Tibial nerve (tissue), 4 donors: ENCODE measurements at regions not wholly inside any gene's neighbourhood (a gene's known extent, or its start where the extent isn't known, plus 50 kb on each side); places are given as distances from the start of the nearest gene placed in this dataset.

Experiments used
- DNase-seq, 2 donors: peaks; one replicate each; pipeline ENCODE4 v3.0.0-alpha.2; 2019; ENCODE audit warnings: low spot score in 2 of 2
- H3K27ac ChIP-seq, 4 donors: fragments of 200-600 bp; sonication (generic) in 3 of 4; one replicate each; pipeline ENCODE4 v1.5.1; 2017 to 2019; ENCODE audit warnings: mild to moderate bottlenecking in 1 of 4
- H3K27me3 ChIP-seq, 2 donors: fragments of 200-600 bp; sonication (generic) in 1 of 2; one replicate each; pipeline versions ENCODE4 v1.5.1 to v1.6.0; 2017 to 2019
- H3K36me3 ChIP-seq, 3 donors: fragments of 200-600 bp; sonication (generic); one replicate each; pipeline ENCODE4 v1.5.1; 2018 to 2019
- H3K4me1 ChIP-seq, 4 donors: fragments of 200-600 bp; sonication (generic) in 3 of 4; one replicate each; pipeline ENCODE4 v1.5.1; 2017 to 2019
- H3K4me3 ChIP-seq, 4 donors: fragments of 200-600 bp; sonication (generic) in 3 of 4; one replicate each; pipeline ENCODE4 v1.5.1; 2017 to 2019; ENCODE audit warnings: mild to moderate bottlenecking in 1 of 4, moderate library complexity in 1 of 4
- H3K9me3 ChIP-seq, 4 donors: fragments of 200-600 bp; sonication (generic) in 3 of 4; one replicate each; pipeline ENCODE4 v1.5.1; 2017 to 2019
- EP300 ChIP-seq, 2 donors: sonication (generic); formaldehyde crosslinking; IDR thresholded peaks; one replicate each; pipeline ENCODE4 v1.6.1; 2017; ENCODE audit warnings: antibody characterized with exemption in 2 of 2, mild to moderate bottlenecking in 1 of 2
- POLR2A ChIP-seq, 2 donors: fragments of 450-650 bp; IDR thresholded peaks; one replicate each; pipeline ENCODE4 v1.6.1; 2017; ENCODE audit warnings: antibody characterized with exemption in 2 of 2, mild to moderate bottlenecking in 2 of 2, moderate library complexity in 2 of 2
- WGBS, 2 donors: methylation state at CpG; one replicate each; pipeline ENCODE4 v1.1.5; 2018; 5-methylcytosine and 5-hydroxymethylcytosine counted together
- TF ChIP-seq, protein P1 (sequence below), 5 experiments: fragments of 200-600 bp in 3 of 5; fragments of 450-650 bp in 2 of 5; sonication (generic) in 3 of 5; IDR thresholded peaks; one replicate each; pipeline ENCODE4 v1.5.1; 2016 to 2019; ENCODE audit warnings: antibody characterized with exemption in 5 of 5, mild to moderate bottlenecking in 3 of 5, moderate library complexity in 2 of 5

DNA sequence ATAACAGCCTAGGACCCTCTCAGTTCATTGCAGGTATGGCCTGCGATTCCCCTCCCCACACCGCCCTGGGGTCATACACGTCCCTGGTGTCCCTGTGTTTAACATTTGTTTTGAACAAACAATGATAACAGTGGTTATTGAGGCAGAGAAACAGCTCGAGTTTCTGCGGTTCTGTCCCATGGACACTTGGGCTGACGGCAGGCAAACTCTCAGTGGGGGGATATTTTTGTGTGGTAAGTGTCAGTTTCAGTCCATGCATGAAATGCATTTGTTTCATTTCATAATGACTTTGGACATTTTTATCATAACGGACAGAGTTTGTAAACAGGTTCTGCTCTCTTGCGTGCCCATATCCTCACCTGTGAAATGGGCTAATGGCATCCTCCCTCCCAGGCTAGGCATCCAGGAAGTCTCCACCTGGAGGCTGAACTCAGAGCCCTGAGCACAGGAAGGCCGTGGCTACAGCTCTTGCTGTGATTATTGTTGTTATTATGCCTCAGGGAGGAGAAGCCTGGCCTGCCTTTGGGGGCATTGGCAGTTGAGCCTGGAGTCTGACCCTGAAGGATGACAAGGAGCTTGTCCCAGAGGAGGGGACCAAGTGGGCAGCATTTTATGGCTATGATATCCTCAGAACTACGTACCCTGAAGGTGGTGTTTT is 190.9 kb downstream of the GADD45G start:
- WGBS, 2 donors = 70 to 73% methylated on average over 10 of the region's 10 CpGs
- no peaks in the 10 kb centered on the region for H3K4me1 ChIP-seq
- DNase-seq = no peak

DNA sequence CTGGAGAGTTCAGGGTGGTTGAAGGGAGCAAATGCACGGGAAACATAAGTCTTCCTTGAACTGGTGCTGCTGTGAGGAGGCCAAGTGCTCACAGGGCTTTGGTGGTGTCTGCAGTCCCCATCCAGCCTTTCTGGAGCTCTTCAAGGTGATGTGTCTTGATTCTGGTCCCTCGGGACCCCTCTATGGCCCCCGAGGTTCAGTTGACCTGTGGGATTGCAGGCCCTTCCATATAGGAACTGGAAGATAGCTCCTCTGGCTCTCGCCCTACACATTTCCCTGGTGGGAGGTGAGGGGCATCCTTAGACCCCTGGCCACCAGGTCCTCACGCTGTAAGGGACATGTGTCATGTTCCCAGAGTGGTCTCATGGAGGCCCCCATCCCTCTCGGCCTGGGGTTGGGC is 191.8 kb downstream of the GADD45G start:
- Histone ChIP-seq H3K27me3 (no peaks in the 10 kb centered on the region), H3K9me3 (no peaks in the 10 kb centered on the region), H3K4me3 (no peak overlapping the region), H3K36me3 (no peaks in the 10 kb centered on the region), H3K27ac (no peak overlapping the region), H3K4me1 (peaks cover 0 to 7% (median 0%) of the 10 kb centered on the region in 4 donors)
- no peak for DNase-seq
- WGBS, 2 donors = 76 to 78% methylated on average over 5 to 6 of the region's 6 CpGs
- TF ChIP-seq, protein P1, sequence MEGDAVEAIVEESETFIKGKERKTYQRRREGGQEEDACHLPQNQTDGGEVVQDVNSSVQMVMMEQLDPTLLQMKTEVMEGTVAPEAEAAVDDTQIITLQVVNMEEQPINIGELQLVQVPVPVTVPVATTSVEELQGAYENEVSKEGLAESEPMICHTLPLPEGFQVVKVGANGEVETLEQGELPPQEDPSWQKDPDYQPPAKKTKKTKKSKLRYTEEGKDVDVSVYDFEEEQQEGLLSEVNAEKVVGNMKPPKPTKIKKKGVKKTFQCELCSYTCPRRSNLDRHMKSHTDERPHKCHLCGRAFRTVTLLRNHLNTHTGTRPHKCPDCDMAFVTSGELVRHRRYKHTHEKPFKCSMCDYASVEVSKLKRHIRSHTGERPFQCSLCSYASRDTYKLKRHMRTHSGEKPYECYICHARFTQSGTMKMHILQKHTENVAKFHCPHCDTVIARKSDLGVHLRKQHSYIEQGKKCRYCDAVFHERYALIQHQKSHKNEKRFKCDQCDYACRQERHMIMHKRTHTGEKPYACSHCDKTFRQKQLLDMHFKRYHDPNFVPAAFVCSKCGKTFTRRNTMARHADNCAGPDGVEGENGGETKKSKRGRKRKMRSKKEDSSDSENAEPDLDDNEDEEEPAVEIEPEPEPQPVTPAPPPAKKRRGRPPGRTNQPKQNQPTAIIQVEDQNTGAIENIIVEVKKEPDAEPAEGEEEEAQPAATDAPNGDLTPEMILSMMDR (IDR thresholded peaks at IDR 0.05) = no peak
- TF ChIP-seq POLR2A (IDR thresholded peaks at IDR 0.05) (no peak), EP300 (IDR thresholded peaks at IDR 0.05) (no peak)

More for the DNA sequence above, 190.9 kb downstream of the GADD45G start:
- H3K4me3 ChIP-seq = no peak overlapping the region
- no peak for TF ChIP-seq EP300 (IDR thresholded peaks at IDR 0.05)
- TF ChIP-seq POLR2A (IDR thresholded peaks at IDR 0.05) = no peak
- TF ChIP-seq, protein P1 (IDR thresholded peaks at IDR 0.05) = no peak
- H3K27ac ChIP-seq = no peak overlapping the region
- no peaks in the 10 kb centered on the region for H3K27me3 ChIP-seq
- no peaks in the 10 kb centered on the region for H3K36me3 ChIP-seq
- no peaks in the 10 kb centered on the region for H3K9me3 ChIP-seq

DNA sequence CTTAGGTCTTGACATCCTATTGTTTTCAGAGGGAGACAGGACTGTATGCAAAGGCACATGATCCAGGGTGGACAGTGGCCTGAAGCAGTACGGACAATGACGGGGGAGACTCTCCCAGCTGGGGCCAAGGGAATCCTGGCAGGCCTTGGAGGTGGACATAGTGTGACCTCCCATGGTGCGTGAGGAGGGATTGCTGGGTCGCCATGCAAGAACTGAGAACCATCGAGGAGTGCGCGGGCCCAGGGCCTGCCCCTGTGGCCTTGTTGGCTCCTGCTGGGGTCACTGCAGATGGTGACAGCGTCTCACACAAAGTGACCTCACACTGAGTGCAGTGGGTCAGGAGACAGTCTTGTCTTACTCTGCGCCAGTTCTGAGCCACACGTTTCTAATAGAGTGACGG is 192.4 kb downstream of the GADD45G start:
- DNase-seq = no peak
- Histone ChIP-seq H3K27me3 (no peaks in the 10 kb centered on the region), H3K4me3 (no peak overlapping the region), H3K9me3 (no peaks in the 10 kb centered on the region), H3K4me1 (peaks cover 0 to 13% (median 0%) of the 10 kb centered on the region in 4 donors), H3K27ac (no peak overlapping the region), H3K36me3 (no peaks in the 10 kb centered on the region)
- TF ChIP-seq POLR2A (IDR thresholded peaks at IDR 0.05) = no peak
- no peak for TF ChIP-seq EP300 (IDR thresholded peaks at IDR 0.05)
- TF ChIP-seq, protein P1 (IDR thresholded peaks at IDR 0.05) = no peak
- 81 to 89% methylated on average over 11 of the region's 11 CpGs for WGBS, 2 donors

DNA sequence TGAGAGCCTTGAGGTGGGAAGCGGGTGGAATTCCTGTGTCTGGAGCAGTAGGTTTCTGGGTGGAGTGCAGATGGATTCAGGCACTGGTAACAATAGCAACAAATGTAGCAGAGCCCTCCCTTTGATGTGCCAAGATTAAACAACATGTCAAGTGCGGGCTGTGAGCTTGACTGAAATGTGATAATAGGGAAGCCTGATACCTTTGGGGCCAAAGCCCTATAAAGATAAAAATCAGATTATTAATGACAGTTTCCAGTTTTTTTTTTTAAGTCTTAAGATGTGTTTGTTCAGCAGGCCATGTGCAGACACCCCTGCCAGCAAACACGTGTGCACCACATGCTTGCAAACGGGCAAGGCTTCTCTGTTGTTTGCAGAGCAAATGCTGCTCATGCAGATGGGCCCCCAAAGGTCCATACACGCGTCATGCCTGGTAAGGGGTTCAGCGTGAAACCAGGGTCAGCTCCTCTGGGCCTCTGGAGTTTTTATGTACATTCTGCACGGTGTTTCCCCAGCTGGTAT is 193.2 kb downstream of the GADD45G start:
- no peaks in the 10 kb centered on the region for H3K36me3 ChIP-seq
- no peak for TF ChIP-seq EP300 (IDR thresholded peaks at IDR 0.05)
- TF ChIP-seq POLR2A (IDR thresholded peaks at IDR 0.05) = no peak
- TF ChIP-seq, protein P1 (IDR thresholded peaks at IDR 0.05) = no peak
- H3K4me1 ChIP-seq = peaks cover 0 to 21% (median 3%) of the 10 kb centered on the region in 4 donors
- no peak overlapping the region for H3K27ac ChIP-seq
- DNase-seq = no peak
- no peaks in the 10 kb centered on the region for H3K9me3 ChIP-seq
- H3K27me3 ChIP-seq = no peaks in the 10 kb centered on the region
- WGBS, 2 donors = 63 to 75% methylated on average over 8 of the region's 8 CpGs
- H3K4me3 ChIP-seq = no peak overlapping the region

DNA sequence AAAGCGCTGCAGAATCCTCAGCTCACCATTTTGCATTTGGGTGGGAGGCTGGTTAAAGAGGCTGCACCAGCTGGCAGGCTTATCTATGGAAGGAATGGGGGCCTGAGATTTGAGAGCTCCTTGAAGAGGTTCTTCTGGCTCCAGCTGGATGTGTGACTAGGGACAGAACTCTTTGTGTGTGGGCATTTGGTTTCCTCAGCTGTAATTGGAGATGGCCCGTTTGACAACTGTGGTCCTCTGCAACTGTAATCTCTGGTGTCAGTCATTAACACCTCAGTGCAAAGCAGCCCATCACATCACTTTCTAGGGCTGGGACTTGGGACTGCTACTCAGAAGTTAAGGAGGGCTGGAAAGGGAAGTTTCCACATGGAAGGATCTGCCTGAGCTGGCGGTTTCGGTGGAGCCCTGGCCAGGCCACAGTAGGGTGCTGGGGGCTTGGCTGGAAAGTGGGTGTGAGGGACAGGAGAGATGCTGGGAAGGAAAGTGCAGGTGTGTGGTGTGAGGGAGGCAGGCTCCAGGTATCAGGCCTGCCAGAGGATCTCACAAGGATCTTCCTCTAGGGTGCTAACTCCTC is 193.8 kb downstream of the GADD45G start:
- H3K36me3 ChIP-seq = no peaks in the 10 kb centered on the region
- H3K27ac ChIP-seq = no peak overlapping the region
- TF ChIP-seq EP300 (IDR thresholded peaks at IDR 0.05) = no peak
- TF ChIP-seq, protein P1 (IDR thresholded peaks at IDR 0.05) = no peak
- TF ChIP-seq POLR2A (IDR thresholded peaks at IDR 0.05) = no peak
- 85 to 92% methylated on average over 4 of the region's 4 CpGs for WGBS, 2 donors
- H3K9me3 ChIP-seq = no peaks in the 10 kb centered on the region
- no peaks in the 10 kb centered on the region for H3K27me3 ChIP-seq
- H3K4me3 ChIP-seq = no peak overlapping the region
- no peak for DNase-seq
- H3K4me1 ChIP-seq = peaks cover 0 to 26% (median 7%) of the 10 kb centered on the region in 4 donors
